NCI-H446 (cell line): ENCODE measurements at regions not wholly inside any gene's neighbourhood (a gene's known extent, or its start where the extent isn't known, plus 50 kb on each side); places are given as distances from the start of the nearest gene placed in this dataset.

Source experiments
- DNase-seq, 2 experiments: peaks; one replicate each; lab custom pipeline; 2025; lab: John Stamatoyannopoulos, UW

GRCh38 chr19:29263305-29264135 is 50.6 kb upstream of the UQCRFS1 start:
- DNase-seq = peak; percentile 20 to 56

DNA sequence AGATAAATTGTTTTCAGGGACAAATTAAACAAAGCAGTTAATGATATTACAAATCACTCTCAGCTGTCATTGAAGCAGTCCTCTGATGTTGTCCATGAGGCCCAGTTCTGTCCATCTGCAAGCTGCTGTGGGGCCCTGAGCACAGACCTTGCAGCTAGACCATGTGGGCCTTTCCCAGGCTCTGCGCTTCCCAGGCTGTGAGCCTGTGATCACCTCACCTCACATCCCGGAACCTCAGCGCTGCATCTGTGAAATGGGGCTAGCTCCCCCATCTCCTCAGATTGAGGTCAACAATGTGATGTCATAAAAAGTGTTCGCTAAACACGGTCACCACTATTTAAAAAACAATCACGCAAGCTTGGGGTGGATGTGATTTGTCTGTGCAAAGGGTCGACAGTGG is 51.9 kb upstream of the UQCRFS1 start:
- no peak for DNase-seq

DNA sequence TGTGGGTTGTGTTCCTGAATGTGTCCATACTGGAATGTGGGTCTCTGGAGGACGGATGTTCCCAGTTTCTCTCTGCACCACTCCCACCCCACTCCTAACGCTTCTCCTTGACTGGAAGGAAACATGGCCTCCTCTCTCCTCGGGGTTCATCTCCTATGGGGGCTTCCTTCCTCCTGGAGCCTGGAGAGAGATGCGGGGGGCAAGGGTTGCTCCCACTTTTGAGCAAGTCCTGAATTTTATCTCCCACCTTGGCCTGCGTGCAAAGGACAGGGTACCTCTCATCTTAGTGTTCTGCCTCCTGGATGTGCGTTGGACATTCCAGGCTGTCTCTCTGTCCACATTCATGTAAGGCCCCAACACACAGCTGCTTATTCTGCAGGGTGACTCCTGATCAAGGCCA is 52.5 kb upstream of the UQCRFS1 start:
- DNase-seq = no peak

DNA sequence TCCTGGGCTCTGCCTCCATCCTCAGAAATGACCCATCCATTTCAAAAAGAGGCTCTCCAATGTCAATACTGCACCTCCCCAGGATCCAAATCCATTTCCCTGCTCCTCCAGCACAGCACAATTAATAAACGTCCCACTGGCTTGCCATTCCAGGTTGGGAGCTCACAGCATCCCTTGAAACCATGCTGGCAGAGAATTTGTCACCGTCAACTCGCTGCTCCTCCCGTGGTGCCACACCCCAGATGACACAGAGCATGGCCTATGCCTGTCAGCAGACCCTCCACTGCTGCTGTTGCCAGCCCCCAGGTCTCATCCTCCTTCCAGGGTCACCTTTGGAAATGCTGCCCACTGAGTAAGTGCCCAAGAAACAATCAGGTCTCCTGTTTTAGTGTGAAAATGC is 53.0 kb upstream of the UQCRFS1 start:
- no peak for DNase-seq

- no peak for DNase-seq
These were observed 53.7 kb upstream of the UQCRFS1 start for GRCh38 chr19:29266603-29267002.

DNA sequence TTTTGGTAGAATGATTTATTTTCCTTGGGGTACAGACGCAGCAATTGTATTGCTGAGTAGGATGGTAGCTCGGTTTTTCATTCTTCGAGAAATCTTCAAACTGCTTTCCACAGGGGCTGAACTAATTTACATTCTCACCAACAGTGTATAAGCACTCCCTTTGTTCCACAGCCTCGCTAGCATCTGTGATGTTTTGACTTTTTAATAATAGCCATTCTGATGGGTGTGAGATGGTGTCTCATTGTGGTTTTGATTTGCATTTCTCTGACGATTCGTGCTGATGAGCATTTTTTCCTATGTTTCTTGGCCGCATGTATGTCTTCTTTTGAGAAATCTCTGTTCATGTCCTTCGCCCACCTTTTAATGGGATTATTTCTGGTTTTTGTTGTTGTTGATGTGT is 54.8 kb upstream of the UQCRFS1 start:
- no peak for DNase-seq

GRCh38 chr19:29268103-29268502 is 55.2 kb upstream of the UQCRFS1 start:
- no peak for DNase-seq

DNA sequence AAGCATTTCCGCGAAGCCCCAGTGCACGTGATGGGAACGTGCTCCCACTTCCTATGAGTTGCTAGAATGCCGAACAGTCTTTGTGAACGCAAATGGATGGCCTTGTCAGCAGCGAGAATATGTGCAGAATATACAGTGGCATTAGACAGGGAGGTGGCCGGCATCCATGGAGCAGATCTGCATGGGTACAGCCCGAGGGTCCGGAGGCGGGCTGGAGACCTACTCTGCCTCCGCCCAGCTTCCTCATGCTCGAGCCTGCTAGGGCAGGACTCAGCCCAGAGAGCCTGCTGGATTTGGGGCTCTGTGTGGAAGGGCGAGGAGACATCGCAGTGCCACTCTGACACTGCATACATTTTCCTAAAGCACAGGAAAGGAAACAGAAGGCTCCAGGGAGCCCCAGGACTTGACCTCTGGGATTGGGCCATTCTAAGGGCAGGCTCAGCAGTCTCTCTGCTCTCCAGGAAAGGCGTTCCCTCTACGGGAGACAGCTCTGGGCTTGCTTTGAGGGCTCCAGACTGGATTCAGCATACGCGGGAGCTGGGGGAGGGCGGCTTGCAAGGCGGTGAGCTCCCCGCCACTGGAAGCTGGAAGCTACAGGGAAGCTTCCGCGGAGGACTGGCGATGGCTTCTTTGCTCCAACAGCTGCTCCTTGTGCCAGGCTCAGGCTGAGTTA is 55.9 kb upstream of the UQCRFS1 start:
- DNase-seq = no peak

DNA sequence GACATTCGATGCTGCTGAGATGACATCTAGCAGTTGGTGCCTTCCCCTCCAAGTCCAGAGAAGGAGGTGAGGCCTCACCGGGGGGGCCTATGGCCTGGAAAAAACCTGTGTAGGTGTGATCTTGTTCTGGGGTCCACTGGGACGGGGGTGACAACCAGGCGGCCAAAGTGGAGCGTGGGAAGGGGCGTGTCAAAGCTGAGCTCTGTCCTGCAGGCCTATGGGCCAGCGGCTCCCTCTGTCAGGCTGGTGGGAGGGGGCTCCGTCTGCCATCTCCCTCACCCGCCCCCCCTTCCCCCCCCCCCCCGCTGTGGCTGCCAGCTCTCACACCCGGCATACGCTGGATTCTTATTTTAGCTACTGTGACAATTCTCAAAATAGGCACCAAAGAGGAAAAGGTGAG is 56.7 kb upstream of the UQCRFS1 start:
- DNase-seq = no peak

DNA sequence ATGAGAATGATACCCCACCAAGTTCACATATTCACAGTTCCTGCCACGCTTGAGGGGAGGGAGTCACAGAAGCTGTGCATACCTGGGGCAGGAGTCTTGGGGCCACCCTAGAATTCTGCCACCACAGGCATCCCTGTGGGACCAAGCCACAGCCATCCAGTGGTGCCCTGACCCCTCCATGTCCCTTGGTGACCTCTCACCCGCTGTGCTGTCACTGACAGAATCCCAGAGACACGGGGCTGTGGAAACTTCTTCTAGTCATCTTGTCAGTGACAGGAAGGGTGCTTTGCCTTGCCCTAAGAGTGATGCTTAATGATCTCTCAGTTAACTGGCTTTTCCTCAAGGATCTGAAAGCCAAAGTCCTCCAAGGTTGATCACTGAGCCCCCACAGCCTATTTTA is 58.4 kb upstream of the UQCRFS1 start:
- no peak for DNase-seq

GRCh38 chr19:29271911-29272310 is 59.0 kb upstream of the UQCRFS1 start:
- no peak for DNase-seq

GRCh38 chr19:29273000-29273640 is 60.2 kb upstream of the UQCRFS1 start:
- no peak for DNase-seq

- no peak for DNase-seq
These were observed 62.3 kb upstream of the UQCRFS1 start for GRCh38 chr19:29275266-29275665.

DNA sequence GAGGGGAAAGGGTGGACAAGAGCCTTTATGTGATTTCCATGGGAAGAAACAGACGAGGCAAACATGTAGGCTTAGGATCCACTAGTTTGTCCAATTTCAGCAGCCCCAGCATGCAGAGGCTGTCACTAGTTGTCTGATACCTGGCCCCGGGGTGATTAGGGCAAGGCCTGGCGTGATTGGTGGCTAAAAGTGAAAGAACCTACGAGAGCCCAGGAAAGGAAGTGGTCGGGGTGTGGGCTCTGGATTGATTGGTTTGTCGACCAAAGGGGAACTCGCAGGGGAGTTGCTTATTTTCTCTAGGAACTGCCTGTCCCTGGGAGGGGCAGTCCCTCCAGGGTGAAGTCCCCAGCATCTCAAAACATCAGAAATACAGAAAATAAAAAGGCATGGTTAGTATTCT is 64.2 kb upstream of the UQCRFS1 start:
- DNase-seq = no peak

DNA sequence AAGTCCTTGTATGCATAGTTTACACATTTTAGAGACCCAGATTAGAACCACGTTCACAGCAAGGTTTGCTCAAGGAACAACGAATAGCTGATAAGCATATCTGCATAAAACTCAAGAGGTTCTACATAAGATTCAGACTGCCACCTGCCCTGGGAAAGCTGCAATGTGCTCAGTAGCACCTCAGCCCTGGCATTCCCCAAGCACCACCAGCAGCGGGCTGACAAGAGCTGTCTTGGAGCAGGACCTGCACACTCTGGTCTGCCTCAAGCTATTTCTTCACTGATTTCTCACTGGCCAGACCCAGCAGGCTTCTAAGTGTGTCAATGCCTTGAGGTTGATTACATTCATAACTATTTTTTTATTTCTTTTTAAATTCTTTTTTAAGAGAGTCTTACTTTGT is 65.8 kb upstream of the UQCRFS1 start:
- DNase-seq = no peak

GRCh38 chr19:29283366-29283765 is 70.4 kb upstream of the UQCRFS1 start:
- no peak for DNase-seq

- DNase-seq = no peak
These were observed 72.3 kb upstream of the UQCRFS1 start for GRCh38 chr19:29285187-29285687.

DNA sequence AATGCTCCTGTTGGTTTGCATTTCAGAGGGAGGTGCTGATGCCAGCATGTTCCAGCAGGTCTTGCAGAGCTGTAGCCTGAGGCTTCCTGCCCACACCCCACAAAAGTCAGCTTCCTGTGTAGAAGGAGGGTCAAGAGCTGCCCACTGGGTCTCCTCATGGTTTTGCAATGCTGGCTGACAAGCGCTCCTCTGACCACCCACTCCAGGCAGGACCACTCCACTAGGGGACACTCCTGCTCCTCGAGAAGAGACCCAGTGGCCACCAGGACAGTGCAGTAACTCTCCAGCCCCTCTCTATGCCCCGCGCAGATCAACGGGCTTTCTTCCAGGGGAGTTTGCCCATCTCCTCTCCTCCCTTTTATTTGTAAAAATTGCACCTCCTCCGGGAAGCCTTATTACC is 72.9 kb upstream of the UQCRFS1 start:
- DNase-seq = no peak

DNA sequence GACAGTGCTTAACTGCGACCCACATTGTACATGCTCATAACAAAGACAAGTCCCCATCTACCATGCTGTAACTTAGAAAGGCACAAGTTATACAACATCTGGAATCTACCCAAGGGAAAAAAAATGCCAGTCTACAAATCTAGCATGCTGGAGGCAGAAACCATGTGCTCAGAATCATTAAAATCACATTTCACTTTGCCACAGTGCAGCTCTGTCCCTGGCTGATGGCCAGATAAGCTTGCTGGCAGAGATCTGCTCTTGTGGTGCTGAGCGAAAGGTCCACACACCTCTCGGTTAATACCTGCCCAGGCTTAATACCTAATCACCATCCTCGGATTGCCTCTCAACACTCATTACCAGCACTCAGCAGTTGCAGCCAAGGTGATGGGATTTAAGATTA is 74.1 kb upstream of the UQCRFS1 start:
- DNase-seq = no peak

GRCh38 chr19:29288256-29288655 is 75.3 kb upstream of the UQCRFS1 start:
- DNase-seq = no peak

DNA sequence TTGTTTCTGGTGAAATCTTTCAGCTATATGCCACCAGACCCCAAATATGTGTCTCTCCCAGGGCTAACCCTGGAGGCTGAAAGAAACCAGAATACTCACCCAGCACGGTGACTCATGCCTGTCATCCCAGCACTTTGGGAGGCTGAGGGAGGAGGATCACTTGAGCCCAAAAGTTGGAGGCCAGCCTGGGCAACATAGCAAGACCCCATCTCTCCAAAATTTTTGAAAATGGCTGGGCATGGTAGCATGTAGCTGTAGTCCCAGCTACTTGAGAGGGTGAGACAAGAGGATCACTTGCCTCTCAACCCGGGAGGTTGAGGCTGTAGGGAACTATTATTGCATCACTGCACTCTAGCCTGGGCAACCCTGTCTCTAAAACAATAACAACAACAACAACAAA is 76.1 kb upstream of the UQCRFS1 start:
- no peak for DNase-seq

DNA sequence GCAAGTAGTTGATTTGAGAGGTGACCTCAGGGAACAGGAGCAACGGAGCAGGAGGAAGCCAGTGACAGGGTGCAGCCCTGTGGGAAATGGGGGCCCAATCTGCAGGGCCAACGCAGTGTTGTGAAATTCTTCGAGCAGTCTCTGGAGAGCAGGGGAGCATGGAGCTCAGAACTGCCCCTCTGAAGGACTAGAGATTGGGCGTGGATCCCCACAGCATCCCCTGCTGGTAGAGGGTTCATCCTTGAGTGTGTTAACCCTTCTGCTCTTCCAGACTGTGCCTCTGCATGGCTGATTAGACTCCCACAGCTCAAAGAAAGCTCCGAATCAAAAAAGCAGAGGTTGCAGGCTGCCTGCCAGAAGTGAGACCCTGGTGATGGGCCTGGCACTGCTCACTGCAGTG is 77.9 kb upstream of the UQCRFS1 start:
- no peak for DNase-seq

DNA sequence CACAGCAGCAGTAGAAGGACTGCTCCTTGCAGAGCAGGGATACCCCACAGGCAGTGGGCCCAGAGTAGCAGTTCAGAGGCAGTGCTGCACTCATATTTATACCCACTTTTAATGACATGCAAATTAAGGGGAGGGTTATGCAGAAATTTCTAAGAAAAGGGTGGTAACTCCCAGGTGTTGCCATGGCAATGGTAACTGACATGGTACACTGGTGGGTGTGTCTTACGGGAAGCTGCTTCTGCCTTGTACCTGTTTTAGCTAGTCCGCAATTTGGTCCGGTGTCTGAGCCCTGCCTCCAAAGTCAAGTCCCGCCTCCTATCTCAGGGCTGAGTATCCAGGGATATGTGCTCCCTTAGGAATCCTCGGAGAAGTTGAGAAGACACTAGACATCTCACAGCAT is 79.2 kb upstream of the UQCRFS1 start:
- DNase-seq = no peak
